RPMI8226 (cell line): ENCODE measurements at regions not wholly inside any gene's neighbourhood (a gene's known extent, or its start where the extent isn't known, plus 50 kb on each side); places are given as distances from the start of the nearest gene placed in this dataset.

Source experiments
- DNase-seq: peaks from one replicate; pipeline ENCODE4 v3.0.0-alpha.2; 2015

DNA sequence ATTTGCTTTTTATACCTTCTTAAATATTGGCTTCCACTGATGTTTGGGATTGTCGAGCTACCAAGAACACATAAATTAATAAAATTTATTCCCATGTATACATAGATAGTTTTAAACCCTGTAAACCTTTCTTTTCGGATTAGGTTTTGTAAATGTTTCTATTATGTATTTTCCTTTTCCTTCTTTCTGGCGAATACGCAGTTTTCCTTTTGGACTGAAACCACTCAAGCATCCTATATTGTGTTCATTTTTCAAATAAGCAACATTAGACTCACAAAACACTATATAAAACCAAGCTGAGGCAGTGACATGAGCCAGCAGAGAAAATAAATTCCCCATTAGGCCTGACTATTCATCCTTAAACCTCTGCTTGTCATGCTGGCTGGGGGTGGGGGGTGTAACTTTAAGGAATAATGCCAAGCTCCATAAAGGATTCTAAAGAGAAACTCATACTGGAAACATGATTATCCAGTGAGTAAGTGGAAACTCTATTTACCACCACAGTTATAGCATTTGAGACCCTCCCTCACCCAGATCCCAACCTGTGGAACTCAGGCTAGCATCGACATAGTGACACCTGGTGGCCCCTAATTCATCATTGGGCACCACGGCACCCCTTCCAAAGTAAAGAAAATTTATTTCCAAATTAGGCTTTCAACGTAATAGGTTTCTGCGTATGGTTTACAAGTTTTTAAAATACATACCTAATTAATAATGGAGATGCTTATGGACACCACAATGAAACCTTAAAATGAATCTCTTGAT is 86.5 kb upstream of the CELF2 start:
- DNase-seq: no peak

DNA sequence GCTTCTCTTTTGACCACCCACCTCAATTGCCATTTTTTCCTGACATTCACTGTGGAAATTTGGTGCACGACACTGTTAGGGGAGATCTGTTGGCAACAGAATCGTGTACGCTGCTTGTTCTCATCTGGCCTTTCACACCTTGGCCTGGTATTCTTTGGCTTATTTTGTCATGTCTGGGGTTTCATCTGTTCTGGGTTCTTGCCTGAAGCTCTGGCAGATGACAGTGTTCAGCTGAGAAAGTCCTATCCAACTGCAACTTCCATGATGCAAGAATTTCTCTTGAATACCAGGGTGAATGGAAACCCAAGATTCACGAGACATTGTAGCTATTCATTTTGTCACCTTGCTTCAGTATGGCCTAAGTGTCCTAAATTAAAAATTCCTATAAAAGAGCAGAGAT is 82.6 kb upstream of the CELF2 start:
- DNase-seq: no peak

DNA sequence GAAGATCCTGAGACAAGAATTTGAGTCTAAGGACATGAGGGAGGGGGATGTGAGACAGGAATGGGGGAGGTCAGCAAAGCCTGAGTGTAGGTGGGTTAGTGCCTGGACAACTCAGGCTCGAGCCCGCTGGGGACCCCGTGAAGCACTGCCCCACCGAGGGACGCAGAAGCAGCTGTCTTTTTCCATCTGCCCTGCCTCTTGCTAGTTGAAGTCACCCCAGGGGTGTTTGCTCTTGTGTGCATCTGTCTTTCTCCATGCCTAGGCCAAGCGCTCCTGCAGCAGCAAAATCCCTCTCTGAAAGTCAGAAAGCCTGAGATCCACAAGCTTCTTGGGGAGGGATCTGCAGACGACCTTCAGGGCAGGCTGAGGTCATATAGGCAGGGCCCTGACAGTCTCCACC is 79.0 kb upstream of the CELF2 start:
- DNase-seq: no peak

DNA sequence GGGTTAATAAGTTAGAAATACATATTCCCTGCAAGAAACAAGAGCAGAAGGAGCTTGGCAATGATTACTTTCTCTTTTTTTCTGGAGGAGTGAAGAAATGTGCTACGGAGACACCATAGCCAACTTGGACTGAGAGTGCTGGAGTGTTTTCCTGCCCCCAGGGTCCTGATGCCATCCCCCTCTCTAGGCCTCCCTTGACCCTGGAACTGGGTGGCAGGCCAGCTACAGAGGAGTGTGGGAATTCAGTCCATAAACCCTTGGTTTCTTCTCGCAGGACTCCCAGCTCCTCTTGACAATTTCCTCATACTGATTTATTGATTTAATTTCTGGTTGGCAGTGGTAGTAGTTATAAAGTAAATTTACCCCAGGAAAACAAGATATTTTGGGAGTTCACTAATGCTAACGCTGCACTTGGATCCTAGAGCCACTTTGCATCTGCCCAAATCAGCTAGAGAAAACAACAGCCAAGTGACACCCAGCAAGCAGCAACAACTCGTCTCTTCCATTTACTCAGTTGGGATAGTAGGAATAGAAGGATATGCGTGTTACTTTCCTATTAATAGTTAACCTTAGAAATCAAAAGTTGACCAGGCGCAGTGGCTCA is 76.4 kb upstream of the CELF2 start:
- no peak for DNase-seq

DNA sequence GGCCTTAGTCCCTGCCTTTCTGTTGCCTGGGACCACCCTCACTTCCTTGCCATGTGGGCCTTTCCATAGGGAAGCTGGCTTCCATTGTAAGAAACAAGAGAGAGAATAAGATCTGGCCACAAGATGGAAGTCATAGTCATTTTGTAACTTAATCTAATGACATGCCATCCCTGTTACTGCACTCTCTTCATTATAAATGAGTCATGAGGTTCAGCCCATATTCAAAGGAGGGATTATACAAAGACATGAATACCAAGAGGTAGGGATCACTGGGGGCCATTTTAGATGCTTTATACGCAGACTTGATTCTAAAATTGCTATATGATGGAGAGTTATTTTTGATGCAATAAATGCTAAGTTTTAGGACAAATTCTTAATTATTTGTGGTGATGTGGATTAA is 75.2 kb upstream of the CELF2 start:
- DNase-seq: no peak

DNA sequence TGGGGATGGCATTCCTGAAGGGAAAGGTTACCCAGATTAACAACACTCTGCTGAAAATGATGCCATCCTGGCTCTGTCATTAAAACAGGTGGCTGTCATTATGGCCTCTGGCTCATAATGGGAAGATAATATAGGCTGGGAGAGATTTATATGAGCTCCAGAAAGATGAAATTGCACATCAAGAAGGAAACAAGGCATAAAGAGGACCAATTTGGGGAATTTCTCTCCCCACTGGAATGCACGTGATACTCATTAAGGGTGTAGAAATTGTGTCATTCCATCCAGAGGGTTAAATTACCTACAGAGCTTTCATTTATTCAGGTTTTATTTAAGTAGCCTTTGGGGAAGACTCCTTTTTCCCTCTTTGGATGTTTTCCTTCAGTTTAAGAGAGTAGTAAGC is 71.6 kb upstream of the CELF2 start:
- no peak for DNase-seq

DNA sequence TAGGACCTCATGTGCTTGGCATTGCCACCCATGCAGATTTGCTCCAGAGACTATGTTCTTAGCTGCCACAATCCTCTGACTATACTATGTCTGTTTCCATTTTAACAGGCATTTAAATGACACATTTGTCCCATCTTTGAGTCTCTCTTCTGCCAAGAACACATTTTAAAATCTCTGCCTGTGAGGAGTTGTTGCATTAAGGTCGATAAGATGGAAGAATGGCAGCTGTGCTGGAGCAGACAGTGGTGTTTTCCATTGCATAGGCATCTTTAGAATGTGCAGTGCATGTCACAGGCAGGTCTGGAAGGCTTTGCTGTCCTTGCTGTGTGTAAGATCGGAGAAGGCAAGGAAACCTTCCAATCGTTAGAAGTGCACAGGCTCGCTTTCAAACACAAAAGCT is 70.9 kb upstream of the CELF2 start:
- no peak for DNase-seq

DNA sequence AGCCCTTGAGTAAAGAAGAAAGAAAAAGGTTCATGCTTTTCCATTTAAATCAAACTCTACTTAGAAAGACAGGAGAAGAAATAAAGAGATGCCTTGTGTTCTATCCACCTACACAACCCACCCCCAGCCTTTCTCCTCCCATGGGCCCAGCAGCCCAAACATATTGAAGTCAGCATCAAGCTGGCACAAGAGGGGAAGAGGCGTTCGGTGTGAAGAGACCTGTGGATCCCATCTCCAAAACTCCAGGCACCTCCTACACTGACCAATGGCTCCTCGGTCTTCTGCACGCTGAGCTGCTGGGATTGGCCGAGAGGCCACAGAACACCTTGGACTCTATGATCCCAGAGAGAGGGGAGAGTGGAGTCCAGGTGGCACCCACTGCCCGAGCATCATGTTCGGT is 66.0 kb upstream of the CELF2 start:
- no peak for DNase-seq

DNA sequence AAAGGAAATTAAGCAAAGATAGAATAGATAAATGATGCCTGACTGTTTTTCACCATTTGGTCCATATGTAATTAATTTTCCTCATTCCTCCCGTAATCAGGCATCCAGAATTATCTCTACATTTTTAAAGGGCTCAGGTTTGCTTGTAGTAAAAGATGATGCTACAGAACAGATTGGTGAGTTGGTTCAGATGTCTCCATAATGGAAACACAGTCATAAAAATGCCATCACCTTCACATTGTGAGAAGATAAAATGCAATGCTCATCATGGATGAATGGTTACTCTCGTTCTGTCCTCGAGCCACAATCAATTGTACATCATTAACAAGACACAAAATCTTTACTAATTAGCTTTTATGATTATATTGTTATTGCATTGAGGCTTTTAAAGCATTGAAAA is 64.9 kb upstream of the CELF2 start:
- no peak for DNase-seq

DNA sequence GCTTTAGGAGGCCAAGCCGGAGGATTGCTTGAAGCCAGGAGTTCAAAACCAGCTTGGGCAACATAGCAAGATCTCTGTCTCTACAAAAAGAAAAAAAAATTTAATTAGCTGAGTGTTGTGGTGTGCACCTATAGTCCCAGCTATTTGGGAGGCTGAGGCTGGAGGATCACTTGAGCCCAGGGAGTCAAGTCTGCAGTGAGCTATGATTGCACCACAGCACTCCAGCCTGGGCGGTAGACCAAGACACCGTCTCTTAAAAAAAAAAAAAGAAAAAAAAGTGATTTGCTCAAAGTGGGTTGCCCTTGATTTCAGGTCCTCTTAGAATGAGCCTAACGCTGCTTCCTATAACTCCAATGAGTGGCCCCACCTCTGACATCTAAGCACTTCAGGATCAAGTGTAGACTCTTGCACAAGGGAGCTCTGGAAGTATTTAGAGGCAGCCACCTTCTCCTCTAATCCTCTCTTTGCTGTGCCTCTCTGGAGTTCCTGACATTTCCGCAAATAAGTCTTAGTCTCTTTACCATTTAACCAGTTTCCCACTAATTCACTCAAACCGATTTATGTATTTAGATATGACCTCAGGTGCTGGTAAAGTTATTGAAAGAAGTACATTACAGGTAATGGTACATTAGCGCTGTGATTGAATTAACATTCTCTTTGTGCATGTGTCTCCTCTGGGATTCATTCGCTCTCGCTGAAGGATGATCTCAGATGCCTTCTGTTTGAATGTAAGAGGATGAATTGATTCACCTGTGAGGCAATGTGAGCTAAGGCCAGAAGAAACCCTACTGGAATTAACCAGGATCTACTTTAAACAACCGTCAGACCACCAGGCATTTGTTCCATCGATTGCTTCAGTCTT is 60.8 kb upstream of the CELF2 start:
- no peak for DNase-seq

DNA sequence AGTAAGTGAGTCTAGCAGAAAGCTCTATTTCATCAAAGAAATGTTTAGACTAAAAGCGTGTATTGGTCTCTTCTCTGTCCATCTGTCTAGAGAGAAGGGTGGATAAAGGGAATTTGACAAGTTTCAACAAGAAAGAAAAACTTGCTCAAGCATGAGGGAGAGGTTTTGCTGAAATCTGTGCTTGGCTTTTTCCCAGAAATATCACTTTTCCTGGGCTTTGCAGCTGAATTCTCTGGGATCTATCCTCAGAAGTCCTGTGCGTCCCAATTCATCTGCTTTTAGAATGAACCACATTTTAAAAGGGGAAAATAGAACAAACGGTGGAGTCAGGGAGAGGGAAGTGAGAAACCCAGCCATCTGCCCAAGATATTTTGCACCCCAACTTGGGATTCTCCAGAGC is 59.6 kb upstream of the CELF2 start:
- DNase-seq: no peak

DNA sequence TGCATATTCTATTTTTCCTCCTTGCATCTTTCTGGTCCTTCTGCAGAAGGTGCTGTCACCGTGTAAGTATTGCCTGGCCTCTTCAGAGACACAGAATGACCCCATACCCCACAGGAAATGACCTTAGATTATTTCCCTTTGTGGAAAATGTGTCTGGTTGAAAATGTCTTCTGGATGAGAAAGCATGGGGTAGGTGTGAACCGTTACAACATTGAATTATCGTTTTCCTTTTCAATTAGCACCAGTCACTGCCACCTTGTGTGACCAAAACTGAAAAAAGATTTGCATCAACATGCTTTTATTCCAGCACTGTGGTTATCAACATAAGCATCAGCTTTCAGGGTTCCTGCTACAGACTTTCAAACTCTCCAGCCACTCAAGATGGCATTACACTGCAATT is 58.0 kb upstream of the CELF2 start:
- no peak for DNase-seq

DNA sequence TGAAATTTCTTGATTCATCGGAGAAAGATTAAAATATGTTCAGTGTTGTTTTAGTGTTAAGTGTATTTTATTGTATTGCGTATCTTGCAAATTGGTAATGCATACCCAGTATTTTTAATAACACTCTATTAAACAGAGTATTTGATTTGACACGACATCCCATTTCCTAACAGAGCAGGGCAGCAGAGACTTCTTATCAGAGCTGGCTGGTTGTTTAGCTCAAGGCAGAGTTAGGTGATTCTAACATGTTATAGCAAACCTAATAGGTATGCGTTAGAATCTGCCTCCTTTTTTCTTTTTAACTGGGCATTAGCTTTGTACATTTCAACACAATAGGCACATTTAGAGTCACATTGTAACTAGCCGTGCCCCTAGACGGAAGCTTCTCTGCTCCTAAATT is 57.1 kb upstream of the CELF2 start:
- no peak for DNase-seq

DNA sequence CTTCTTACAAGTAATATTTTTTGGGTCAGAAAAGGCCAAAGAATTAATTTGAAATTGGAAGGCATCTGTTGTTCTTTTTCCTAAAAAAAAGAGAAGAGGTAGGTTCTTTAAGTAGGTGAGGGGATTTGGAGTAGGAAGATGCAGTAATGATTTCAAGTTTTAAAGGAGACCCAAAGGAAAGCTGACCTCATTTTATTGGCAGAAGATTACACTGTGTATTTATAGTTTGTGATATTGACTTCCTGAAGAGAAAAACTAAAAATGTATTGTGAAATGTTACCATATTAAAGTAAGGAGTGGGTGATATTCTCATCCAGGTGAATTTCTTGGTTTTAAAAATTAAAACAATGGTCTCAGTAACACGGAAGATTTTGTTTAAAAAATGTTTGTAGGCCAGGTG is 56.6 kb upstream of the CELF2 start:
- DNase-seq: no peak

DNA sequence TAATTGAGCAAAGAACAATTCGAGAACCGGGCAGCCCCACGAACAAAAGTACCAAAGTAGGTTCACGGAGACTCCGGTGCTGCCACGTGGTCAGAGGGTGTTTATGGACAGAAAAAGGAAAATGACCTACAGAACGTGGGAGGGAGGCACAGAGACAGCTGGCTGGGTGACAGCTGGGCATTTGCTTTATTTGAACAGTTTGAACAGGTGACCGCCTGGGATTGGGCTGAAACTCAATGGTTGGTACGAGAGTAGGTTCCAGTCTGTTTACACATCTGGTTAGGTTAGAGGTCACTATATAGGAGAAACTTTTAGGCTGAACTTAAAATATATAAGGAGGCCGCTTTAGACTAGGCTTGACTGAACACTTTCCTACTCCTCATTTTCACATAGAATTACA is 50.6 kb upstream of the CELF2 start:
- DNase-seq: no peak

DNA sequence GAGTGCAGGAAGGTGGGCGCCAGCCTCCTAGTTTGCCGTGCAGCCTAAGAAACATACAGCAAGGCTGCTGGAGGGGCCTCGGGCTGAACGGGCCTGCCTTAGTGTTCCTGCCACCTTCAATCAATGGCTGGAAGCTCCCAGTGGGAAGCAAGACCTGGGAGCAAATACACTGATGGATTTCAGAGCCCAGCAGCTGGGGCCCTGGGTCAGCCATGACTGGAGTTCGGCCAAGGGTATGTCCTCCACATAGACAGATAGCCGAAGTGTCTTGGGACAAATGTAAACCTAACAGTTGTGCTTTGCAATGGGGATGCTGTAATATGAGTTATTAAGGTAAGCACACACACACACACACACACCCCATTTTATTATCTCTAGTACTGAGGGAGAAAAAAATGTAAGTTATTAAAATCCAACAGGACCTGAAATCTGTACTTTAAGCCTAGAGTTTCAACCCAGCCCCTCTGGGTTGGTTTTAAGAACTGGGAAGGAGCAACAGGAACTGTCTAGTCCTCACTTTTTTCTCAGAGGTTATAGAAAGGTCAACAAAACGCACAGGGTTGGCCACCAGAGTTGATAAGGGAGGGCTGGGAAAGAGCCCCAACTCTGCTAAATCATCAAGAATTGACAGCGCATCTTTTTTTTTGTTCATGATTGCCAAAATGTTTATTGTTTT is 50.0 kb upstream of the CELF2 start:
- no peak for DNase-seq
